Neuronal stem cell (in vitro differentiated cells): ENCODE measurements at regions not wholly inside any gene's neighbourhood (a gene's known extent, or its start where the extent isn't known, plus 50 kb on each side); places are given as distances from the start of the nearest gene placed in this dataset.

Experiments used
- DNase-seq: peaks from one replicate; pipeline ENCODE4 v3.0.0-alpha.2; 2013; ENCODE audit warnings: low spot score
- H2AFZ ChIP-seq: one replicate; pipeline ENCODE4 v1.6.1; 2013; ENCODE audit warnings: mild to moderate bottlenecking, low read length, inconsistent platforms
- H2AK5ac ChIP-seq: 2 replicates; pipeline ENCODE4 v1.6.1; 2013; ENCODE audit warnings: low read depth, mild to moderate bottlenecking, inconsistent platforms, low read length, moderate library complexity, mixed read lengths
- H2BK120ac ChIP-seq: 2 replicates; pipeline ENCODE4 v1.6.1; 2013; ENCODE audit warnings: low read depth, mild to moderate bottlenecking, inconsistent platforms, low read length, moderate library complexity, mixed read lengths
- H2BK12ac ChIP-seq: one replicate; pipeline ENCODE4 v1.6.1; 2013; ENCODE audit warnings: low read length, inconsistent platforms
- H2BK15ac ChIP-seq: 2 replicates; pipeline ENCODE4 v1.6.1; 2013; ENCODE audit warnings: mild to moderate bottlenecking, low read length, inconsistent platforms, mixed read lengths
- H2BK5ac ChIP-seq: one replicate; pipeline ENCODE4 v1.6.1; 2013; ENCODE audit warnings: inconsistent platforms, mild to moderate bottlenecking, low read length, moderate library complexity
- H3K14ac ChIP-seq: one replicate; pipeline ENCODE4 v1.6.1; 2013; ENCODE audit warnings: low read length, inconsistent platforms
- H3K18ac ChIP-seq: 2 replicates; pipeline ENCODE4 v1.6.1; 2013; ENCODE audit warnings: low read length, inconsistent platforms
- H3K23ac ChIP-seq: 2 replicates; pipeline ENCODE4 v1.6.1; 2013; ENCODE audit warnings: low read depth, mild to moderate bottlenecking, mixed read lengths, low read length, inconsistent platforms; ENCODE audit not compliant: poor library complexity
- H3K27ac ChIP-seq: replicated peaks from 3 replicates; pipeline ENCODE4 v1.5.1; 2013; ENCODE audit warnings: low read length, inconsistent platforms
- H3K27me3 ChIP-seq, 3 experiments: 2 replicates each; pipeline ENCODE4 v1.6.1; 2013; ENCODE audit warnings: low read length in 3 of 3, mild to moderate bottlenecking in 2 of 3, inconsistent platforms in 1 of 3, low read depth in 1 of 3, mixed read lengths in 1 of 3, moderate library complexity in 1 of 3; ENCODE audit not compliant: control insufficient read depth in 3 of 3, insufficient read depth in 3 of 3
- H3K36me3 ChIP-seq, 2 donors: replicated peaks in 1 of 2; 2 replicates each; pipeline ENCODE4 v1.6.1; 2013; ENCODE audit warnings: low read length in 2 of 2; ENCODE audit not compliant: control insufficient read depth in 2 of 2, insufficient read depth in 2 of 2
- H3K4ac ChIP-seq: 2 replicates; pipeline ENCODE4 v1.6.1; 2013; ENCODE audit warnings: inconsistent platforms, mild to moderate bottlenecking, low read length, moderate library complexity
- H3K4me1 ChIP-seq, 2 donors: 1 replicate in 1 of 2; 2 replicates in 1 of 2; pipeline ENCODE4 v1.6.1; 2013; ENCODE audit warnings: low read length in 2 of 2, low read depth in 1 of 2; ENCODE audit not compliant: control insufficient read depth in 2 of 2, insufficient read depth in 1 of 2
- H3K4me2 ChIP-seq: one replicate; pipeline ENCODE4 v1.6.1; 2013; ENCODE audit warnings: mild to moderate bottlenecking, low read length, inconsistent platforms; ENCODE audit not compliant: insufficient read depth, poor library complexity, severe bottlenecking
- H3K4me3 ChIP-seq, 2 donors: 2 replicates each; pipeline ENCODE4 v1.5.1; 2013; ENCODE audit warnings: low read length in 2 of 2, mild to moderate bottlenecking in 2 of 2, inconsistent platforms in 1 of 2, moderate library complexity in 1 of 2
- H3K79me1 ChIP-seq: one replicate; pipeline ENCODE4 v1.6.1; 2013; ENCODE audit warnings: low read depth, mild to moderate bottlenecking, inconsistent platforms, low read length, moderate library complexity
- H3K9ac ChIP-seq: one replicate; pipeline ENCODE4 v1.6.1; 2013; ENCODE audit warnings: mild to moderate bottlenecking, low read depth, low read length, inconsistent platforms; ENCODE audit not compliant: poor library complexity
- H3K9me3 ChIP-seq, 2 donors: replicated peaks in 1 of 2; 2 replicates each; pipeline versions ENCODE3 to v1.6.1; 2013; ENCODE audit warnings: low read length in 2 of 2, mild to moderate bottlenecking in 2 of 2, inconsistent platforms in 1 of 2, low read depth in 1 of 2, mixed read lengths in 1 of 2, moderate library complexity in 1 of 2; ENCODE audit not compliant: control insufficient read depth in 2 of 2, insufficient read depth in 1 of 2
- H4K8ac ChIP-seq: one replicate; pipeline ENCODE4 v1.6.1; 2013; ENCODE audit warnings: low read depth, mild to moderate bottlenecking, inconsistent platforms, low read length, moderate library complexity
- H4K91ac ChIP-seq: one replicate; pipeline ENCODE4 v1.6.1; 2013; ENCODE audit warnings: low read length, low read depth, mild to moderate bottlenecking, inconsistent platforms; ENCODE audit not compliant: poor library complexity
- WGBS, 2 donors: extraction: QIAGEN DNeasy Blood & Tissue Kit; methylation state at CpG; one replicate each; pipeline ENCODE4 v1.1.7; 2013; ENCODE audit warnings: missing lambda C conversion rate in 2 of 2, mixed read lengths in 1 of 2; ENCODE audit not compliant: insufficient read length in 2 of 2, insufficient replicate concordance in 1 of 2; ENCODE audit errors: extremely low coverage in 2 of 2; 5-methylcytosine and 5-hydroxymethylcytosine counted together

- Histone ChIP-seq H2BK15ac (no peak overlapping the region), H3K27me3 (no peaks in the 10 kb centered on the region), H3K4ac (no peak overlapping the region), H4K91ac (no peak overlapping the region), H2BK120ac (no peak overlapping the region), H3K14ac (no peak overlapping the region), H3K79me1 (no peaks in the 10 kb centered on the region), H3K4me3 (no peak overlapping the region), H2BK5ac (no peak overlapping the region), H2AK5ac (no peak overlapping the region), H2BK12ac (no peak overlapping the region), H2AFZ (no peak overlapping the region), H3K9me3 (no peaks in the 10 kb centered on the region), H3K4me2 (no peak overlapping the region), H3K27ac (no peak overlapping the region), H3K23ac (no peak overlapping the region), H3K9ac (no peak overlapping the region), H3K18ac (no peak overlapping the region), H3K4me1 (peaks cover 0 to 2% of the 10 kb centered on the region in 2 donors), H3K36me3 (no peaks in the 10 kb centered on the region), H4K8ac (no peak overlapping the region)
- DNase-seq = no peak
Observed at GRCh38 chr1:182172699-182173098, 111.2 kb upstream of the ZNF648 start.

GRCh38 chr1:182170891-182171461, 109.5 kb upstream of the ZNF648 start:
- H3K9ac ChIP-seq = no peak overlapping the region
- no peak overlapping the region for H3K4ac ChIP-seq
- H3K27me3 ChIP-seq = no peaks in the 10 kb centered on the region
- H3K36me3 ChIP-seq = no peaks in the 10 kb centered on the region
- H2BK15ac ChIP-seq = no peak overlapping the region
- no peak for DNase-seq
- H3K4me3 ChIP-seq = no peak overlapping the region
- no peaks in the 10 kb centered on the region for H3K9me3 ChIP-seq
- WGBS, 2 donors = no CpG with 5 or more reads among the region's 7 CpGs
- H3K27ac ChIP-seq = no peak overlapping the region
- H2AK5ac ChIP-seq = no peak overlapping the region
- no peak overlapping the region for H3K23ac ChIP-seq
- no peak overlapping the region for H3K4me2 ChIP-seq
- no peak overlapping the region for H3K18ac ChIP-seq
- H2AFZ ChIP-seq = peak overlapping the region; percentile 57
- no peak overlapping the region for H4K8ac ChIP-seq
- no peak overlapping the region for H3K14ac ChIP-seq
- no peak overlapping the region for H4K91ac ChIP-seq
- no peak overlapping the region for H2BK5ac ChIP-seq
- no peak overlapping the region for H2BK12ac ChIP-seq
- no peaks in the 10 kb centered on the region for H3K79me1 ChIP-seq
- H3K4me1 ChIP-seq = peaks cover 0 to 2% of the 10 kb centered on the region in 2 donors
- H2BK120ac ChIP-seq = no peak overlapping the region

- Histone ChIP-seq H4K91ac (no peak overlapping the region), H2BK15ac (no peak overlapping the region), H3K18ac (no peak overlapping the region), H2BK12ac (no peak overlapping the region), H3K9me3 (no peaks in the 10 kb centered on the region), H3K4me2 (no peak overlapping the region), H3K4me3 (no peak overlapping the region), H3K27ac (no peak overlapping the region), H3K4me1 (no peaks in the 10 kb centered on the region), H2BK5ac (no peak overlapping the region), H3K4ac (no peak overlapping the region), H3K79me1 (no peaks in the 10 kb centered on the region), H2AFZ (no peak overlapping the region), H3K14ac (no peak overlapping the region), H2AK5ac (no peak overlapping the region), H2BK120ac (no peak overlapping the region), H3K27me3 (no peaks in the 10 kb centered on the region), H4K8ac (no peak overlapping the region), H3K23ac (no peak overlapping the region), H3K9ac (no peak overlapping the region), H3K36me3 (no peaks in the 10 kb centered on the region)
- no CpG with 5 or more reads among the region's 9 CpGs for WGBS, 2 donors
- DNase-seq = no peak
Observed at GRCh38 chr1:182169203-182169602, 107.7 kb upstream of the ZNF648 start.

- Histone ChIP-seq H2BK5ac (no peak overlapping the region), H3K9me3 (no peaks in the 10 kb centered on the region), H4K91ac (no peak overlapping the region), H3K18ac (no peak overlapping the region), H3K14ac (no peak overlapping the region), H3K4me3 (no peak overlapping the region), H3K27ac (no peak overlapping the region), H3K27me3 (no peaks in the 10 kb centered on the region), H3K23ac (no peak overlapping the region), H4K8ac (no peak overlapping the region), H3K4me1 (peaks cover 0 to 3% of the 10 kb centered on the region in 2 donors), H3K36me3 (no peaks in the 10 kb centered on the region), H3K4me2 (no peak overlapping the region), H2BK15ac (no peak overlapping the region), H2BK12ac (no peak overlapping the region), H2BK120ac (no peak overlapping the region), H2AFZ (peak overlapping the region; percentile 14), H2AK5ac (no peak overlapping the region), H3K4ac (no peak overlapping the region), H3K9ac (no peak overlapping the region), H3K79me1 (no peaks in the 10 kb centered on the region)
- DNase-seq = no peak
- WGBS, 2 donors = no CpG with 5 or more reads among the region's 1 CpG
Observed at GRCh38 chr1:182166750-182167149, 105.2 kb upstream of the ZNF648 start.
